ENCODE measurements at regions not wholly inside any gene's neighbourhood (a gene's known extent, or its start where the extent isn't known, plus 50 kb on each side); places are given as distances from the start of the nearest gene placed in this dataset.

DNA sequence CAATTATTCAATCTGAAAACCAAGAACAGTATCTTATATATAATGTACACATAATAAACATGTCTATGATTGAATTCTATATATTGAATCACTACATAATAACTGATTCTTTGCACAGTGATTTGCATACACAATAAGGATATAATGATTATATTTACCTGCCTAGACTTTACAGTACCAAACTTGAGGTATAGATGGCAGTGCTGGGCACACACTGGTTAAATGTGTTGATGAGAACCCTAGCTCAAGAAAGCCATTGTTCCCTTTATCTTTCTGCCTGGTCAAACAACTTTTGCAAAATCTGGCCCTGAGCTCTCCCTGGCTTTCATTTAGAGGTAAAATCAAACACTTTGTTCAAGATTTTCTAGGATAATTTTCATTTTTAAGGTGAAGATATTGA is 697.7 kb downstream of the TUSC7 start:
- no peak overlapping the region for H3K27ac ChIP-seq

DNA sequence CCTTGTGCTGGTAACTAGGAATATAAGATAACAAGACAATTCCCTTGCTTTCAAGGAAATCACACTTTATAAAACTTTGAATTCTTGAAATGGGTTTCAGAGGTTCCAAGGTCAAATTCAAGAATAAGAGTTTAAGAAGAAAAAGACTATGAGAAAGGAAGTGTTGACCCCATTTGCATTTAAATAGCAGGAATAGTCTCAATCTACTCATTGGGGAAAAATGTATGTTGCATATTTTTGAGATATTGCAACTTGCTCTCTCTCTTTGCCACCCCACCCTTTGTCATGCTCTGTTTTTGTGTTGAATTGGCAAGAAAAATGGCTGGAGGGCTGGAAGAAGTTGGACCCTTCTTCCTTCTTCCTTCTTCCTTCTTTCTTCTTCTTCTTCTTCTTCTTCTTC is 699.2 kb downstream of the TUSC7 start:
- H3K4me3 ChIP-seq = no peak overlapping the region
- H3K27ac ChIP-seq = no peak overlapping the region

More for the DNA sequence above, 697.7 kb downstream of the TUSC7 start:
- no peak overlapping the region for H3K4me3 ChIP-seq

DNA sequence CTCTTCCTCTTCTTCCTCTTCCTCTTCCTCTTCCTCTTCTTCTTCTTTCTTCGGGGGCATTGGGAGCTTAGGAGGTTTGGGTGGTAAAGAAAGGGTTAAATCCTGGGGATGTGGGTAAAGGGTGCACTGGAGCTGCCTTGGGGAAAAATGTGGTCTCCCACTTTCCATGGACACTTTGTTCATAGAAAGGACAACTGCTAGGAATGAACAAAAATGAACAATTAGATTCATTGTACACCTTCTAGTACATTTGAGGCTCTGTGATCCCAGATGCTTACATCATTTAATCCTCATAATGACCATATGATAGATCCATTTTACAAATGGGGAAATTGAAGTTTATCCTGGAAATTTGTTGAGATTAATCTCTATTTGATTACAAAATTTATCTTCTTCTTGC is 699.7 kb downstream of the TUSC7 start:
- H3K4me3 ChIP-seq = no peak overlapping the region
- H3K27ac ChIP-seq = no peak overlapping the region

DNA sequence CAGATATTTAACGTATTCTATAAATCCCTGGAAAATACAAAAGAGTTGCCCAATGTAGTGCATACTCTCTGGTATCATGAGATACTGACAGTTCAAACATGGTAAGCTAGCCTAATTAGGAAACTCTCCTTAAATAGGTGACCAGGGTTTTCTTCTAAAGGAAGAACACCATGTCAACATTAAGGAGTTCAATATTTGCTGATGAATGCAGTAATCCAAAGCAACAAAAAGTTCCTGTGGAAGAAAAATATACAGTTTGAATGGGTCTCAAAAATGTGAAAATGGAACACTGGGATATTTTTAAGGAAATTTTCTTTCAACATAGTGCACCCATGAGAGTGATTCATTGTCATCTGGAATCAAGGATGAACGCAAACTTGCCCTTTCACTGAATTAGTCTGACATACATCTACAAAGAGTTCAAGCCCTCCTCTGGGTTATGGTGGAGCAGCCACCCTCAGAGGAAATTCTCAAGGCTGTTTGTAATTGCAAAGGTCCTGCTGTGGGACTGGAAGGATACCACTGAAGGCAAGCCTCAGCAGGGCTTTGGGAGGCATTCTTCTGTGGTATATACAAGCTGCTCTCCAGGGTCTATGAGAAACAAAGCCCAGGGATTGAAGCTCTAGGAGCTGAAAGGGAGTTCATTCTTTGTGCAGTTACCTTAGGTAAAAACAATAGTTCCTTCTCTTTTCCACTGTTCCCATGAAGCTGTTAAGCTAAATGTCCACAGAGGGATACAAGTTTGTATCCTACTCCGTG is 700.3 kb downstream of the TUSC7 start:
- Histone ChIP-seq H3K27ac (no peak overlapping the region), H3K4me3 (no peak overlapping the region)

DNA sequence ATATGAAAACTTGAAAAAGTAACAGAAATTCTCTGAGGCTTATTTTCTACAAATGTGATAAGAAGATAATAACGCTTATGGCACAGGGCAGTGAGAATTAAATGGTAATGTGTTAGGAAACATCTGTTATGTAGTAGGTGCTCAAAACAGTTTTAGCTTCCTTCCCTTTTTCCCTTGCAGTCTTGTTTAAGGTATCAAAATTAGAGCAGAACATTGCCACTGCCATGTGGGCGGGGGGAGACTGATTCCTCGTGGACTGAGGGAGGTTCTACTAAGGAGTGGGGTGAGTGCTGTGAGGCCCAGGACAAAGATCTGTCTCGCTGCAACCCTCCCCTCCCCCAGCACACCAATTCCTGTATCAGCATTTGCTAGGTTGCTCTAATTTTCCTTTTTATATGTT is 702.4 kb downstream of the TUSC7 start:
- H3K4me3 ChIP-seq = no peak overlapping the region
- no peak overlapping the region for H3K27ac ChIP-seq

DNA sequence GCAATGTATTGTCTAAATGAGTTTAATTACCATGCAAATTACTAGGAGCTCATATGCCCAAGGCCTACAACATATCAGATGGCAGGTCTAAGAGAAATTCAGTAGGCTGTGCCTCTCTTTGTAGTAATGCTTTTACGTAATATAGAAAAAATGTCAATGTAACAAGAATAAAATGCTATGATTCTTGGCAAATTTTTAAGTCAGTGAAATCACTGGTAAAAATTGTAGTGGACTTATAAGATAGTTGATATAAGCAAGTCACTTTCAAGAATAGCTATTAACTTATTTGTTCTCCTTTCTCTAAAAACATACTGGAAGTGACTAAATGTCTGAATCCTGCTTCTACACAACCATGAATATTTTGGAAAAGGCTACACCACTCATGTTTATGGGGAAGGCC is 707.8 kb downstream of the TUSC7 start:
- Histone ChIP-seq H3K27ac (no peak overlapping the region), H3K4me3 (no peak overlapping the region)

DNA sequence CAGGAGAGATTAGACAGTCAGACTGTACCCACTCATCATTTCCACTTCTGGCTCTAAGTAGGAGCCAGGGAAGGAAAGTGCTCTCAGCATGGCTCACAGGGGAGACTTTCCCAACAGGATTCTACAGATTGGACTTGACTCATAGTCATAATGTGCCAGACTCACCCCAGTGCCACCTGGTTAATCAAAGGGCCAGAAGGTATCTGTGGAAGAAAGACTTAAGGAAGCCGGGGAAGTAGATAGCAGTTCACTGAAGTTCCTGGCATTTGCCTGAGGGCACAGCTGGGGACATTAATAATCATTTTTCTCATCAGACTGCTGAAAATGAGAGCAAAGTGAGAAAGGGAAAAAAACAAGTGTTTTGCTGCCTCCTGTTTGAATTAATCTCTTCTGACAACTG is 717.5 kb downstream of the TUSC7 start:
- no peak overlapping the region for H3K4me3 ChIP-seq
- no peak overlapping the region for H3K27ac ChIP-seq

DNA sequence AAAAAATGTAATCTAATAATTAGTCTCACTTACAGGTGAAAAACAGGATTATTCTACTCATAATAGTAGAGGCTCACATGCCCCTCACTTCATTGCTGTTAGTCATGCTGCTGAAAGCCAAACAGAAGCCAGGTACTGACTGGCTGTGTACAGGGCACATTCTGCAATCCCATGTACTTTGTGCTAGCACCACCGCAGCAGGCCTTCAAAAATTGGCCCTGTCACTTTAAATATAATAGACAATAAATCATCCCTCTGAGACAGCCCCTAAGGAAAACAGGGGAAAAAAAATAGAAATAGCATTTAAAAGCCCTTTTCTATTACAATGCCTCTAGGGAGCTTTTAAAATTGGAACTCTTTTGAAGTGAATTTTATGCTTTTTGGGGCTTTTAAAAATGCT is 723.8 kb downstream of the TUSC7 start:
- Histone ChIP-seq H3K27ac (no peak overlapping the region), H3K4me3 (no peak overlapping the region)

DNA sequence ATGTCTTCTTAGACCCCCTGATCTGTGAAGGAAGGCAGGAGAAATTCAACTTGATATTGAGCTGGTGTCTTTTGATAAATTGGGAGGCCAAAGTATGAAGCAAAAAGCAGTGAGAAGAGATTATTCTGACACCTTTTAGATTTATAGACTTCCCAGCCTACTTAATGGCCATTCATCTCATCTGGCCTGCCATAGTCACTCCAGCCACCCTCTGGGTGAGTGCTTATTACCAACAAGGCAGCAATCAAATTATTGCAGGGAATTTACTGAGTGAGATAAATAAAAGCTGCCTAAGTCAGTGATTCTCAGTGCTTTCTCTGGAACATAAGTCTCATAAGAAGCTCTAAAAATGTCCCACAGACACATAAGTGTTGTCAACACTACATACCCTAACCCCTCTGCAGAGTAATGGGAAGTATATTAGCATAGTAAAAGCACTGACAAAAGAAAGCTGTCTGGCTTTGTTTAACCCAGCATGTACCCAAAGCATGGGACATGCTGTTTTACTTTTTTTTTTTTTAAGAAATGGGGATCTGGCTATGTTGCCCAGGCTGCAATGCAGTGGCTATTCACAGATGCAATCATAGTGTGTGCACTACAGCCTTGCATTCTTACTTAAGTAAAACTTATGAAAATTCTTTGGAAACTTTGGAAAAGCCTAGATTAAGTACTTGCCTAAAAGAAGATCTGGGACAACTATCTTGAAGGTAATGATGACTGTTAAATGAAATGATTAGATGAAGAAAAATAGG is 725.3 kb downstream of the TUSC7 start:
- no peak overlapping the region for H3K4me3 ChIP-seq
- H3K27ac ChIP-seq = no peak overlapping the region

DNA sequence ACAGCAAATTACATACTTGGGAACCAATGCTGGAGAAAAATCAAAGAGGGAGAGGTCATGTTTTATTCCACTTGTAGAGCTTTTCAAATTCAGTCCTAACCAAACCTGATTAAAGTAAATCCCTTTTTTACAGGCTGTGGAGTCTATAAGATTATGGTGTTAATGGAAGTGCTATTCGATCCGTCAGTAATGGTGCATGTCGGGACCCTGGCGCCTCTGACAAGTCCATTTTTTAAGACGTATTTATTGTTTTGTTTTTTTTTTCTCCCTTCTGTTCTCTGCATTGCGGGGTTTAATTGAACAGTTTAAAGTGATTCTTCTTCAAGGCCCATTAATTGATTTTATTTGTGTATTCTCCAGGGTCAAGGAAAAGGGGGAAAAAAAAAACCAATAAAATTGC is 725.9 kb downstream of the TUSC7 start:
- Histone ChIP-seq H3K27ac (no peak overlapping the region), H3K4me3 (no peak overlapping the region)

DNA sequence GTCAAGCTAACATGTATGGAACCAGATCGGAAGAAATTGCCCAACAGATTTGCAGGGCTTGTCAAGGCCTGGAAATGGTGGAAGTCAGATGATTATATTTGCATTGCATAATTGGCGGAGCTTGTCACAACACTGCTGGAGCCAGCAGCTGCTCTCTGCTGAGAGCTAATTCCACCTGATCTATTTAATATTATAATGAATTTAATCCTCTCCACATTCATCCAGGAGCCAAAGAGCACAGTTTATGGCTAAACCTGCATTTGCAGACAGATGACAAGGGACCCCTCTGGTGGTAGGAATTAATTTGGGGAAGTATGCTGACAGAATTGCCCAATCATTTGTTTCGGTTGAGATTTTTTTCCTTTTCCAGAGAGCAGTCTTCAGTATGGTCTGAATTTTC is 730.2 kb downstream of the TUSC7 start:
- H3K27ac ChIP-seq = no peak overlapping the region
- H3K4me3 ChIP-seq = no peak overlapping the region

DNA sequence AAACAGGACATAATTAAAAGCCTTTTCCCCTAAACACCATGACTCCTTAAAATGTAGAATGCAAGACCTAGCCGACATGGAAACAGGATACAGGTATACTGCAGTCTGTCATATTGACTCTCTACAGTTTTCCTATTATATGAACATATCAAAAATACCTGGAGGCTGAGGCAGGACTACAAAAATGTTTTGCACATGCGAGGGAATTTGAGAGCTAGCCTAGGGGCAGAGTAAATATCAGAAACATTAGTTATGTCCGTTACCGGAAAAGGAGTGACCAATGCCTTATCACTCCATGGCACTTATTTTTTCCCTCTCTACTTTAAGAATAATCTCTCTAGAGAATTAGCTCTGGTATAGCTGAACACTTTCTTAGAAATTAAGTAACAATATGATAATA is 732.3 kb downstream of the TUSC7 start:
- Histone ChIP-seq H3K27ac (no peak overlapping the region), H3K4me3 (no peak overlapping the region)

DNA sequence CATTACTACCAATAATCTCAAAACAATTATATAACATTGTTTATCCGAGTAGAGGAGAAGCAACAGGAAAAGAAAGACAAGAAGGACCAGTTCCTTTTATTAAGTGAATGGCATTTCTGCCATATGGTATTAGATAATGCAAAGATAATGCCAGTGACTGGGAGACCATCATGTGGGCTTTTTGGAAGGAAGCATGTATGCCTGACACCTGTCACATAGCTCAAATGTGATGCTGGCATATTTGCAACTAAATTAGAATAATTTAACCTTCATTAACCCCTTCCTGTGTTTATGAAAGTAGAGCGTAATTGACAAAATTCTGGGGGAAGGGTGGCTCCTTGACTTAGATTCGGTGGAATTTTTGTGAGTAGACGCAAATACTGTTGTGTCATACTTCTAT is 733.0 kb downstream of the TUSC7 start:
- Histone ChIP-seq H3K27ac (no peak overlapping the region), H3K4me3 (no peak overlapping the region)

DNA sequence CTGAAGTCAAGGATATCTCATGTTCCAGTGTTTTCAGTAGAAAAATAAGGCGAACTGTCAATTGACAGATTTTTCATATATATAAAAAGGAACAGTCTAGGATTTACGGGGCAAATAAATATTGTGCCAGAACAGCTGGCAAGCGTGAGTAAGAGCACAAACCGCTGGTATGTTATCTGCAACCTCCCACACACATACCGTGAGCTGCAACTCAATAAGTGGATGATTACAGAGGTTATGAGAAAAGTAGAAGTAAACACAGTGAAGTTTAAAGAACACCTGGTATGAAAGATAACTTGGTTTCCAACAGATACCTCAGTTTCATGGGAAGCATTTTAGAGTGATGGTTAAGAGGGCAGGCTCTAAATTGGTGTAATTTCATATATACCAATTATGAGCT is 733.4 kb downstream of the TUSC7 start:
- Histone ChIP-seq H3K4me3 (no peak overlapping the region), H3K27ac (no peak overlapping the region)

DNA sequence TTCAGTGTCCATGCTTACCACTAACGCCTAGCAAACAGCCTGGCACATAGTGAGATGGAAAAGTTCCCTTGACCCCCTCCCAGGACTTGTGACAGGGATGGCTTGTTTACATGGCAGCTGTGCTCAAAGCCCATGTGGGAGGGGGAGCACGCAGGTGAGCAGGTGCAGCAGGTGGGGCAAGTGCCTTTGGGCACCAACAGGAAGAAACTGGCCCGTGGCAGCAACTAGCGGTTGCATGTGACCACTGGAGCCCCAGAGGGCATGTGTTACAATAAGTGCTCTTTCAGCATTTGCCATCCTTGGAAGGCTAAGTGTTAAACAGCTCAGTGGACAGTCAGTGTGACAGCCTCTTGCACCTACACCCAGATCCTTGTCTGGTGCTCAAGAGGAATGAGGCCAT is 734.6 kb downstream of the TUSC7 start:
- Histone ChIP-seq H3K27ac (no peak overlapping the region), H3K4me3 (no peak overlapping the region)

DNA sequence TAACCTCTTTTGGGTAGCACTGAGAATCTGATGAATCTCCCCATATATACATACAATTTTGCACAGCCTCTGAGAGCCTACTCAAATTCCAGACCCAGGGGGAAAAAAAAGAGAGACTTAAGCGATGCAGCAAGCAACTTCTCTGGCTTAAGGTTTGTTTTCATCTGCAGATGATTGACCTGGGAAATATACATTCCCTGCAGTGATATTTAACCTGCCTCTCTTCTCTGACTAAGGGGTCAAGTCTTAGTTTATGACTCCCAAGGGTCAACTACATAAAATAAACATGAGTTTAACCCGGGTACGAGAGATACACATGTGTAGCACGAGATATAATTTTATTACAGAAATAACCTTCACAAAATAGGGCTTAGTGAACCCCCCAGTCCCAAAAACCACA is 737.8 kb downstream of the TUSC7 start:
- H3K27ac ChIP-seq = no peak overlapping the region
- no peak overlapping the region for H3K4me3 ChIP-seq

DNA sequence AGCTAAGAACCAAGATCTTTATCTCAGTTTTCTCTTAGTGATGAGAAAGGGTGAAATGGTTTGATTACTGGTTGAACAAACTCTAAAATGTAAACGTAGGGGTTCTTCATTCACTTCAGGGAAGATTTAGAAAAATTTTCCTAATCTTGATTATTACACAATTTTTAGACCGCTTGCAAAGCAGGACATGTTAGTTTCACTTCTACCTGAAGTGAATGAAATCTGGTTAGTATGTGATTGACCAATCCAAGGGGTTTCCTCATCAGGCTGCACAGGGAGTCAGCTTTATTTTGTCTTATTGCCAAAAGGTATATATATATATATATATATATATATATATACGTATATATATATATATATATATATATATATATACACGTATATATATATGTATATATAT is 740.4 kb downstream of the TUSC7 start:
- no peak overlapping the region for H3K27ac ChIP-seq
- no peak overlapping the region for H3K4me3 ChIP-seq

DNA sequence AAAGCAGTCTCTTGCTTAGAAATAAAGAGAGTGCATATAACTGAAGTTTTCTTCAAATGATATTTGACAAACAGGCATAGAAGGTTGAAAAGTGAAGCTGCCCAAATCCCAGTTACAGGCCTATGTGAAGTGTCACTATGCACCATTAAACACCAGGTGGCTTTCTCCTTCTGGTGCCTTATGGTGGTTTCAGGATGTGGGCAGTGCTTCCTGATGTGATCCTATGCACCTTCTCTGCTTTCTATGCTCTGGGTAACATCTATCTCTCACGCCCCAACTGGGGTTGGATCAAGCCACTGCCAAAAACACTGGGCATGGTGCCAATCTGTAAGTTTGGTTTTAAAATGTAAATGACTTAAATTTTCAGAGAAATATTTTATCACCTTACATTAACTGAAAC is 744.7 kb downstream of the TUSC7 start:
- H3K27ac ChIP-seq = no peak overlapping the region
- no peak overlapping the region for H3K4me3 ChIP-seq

DNA sequence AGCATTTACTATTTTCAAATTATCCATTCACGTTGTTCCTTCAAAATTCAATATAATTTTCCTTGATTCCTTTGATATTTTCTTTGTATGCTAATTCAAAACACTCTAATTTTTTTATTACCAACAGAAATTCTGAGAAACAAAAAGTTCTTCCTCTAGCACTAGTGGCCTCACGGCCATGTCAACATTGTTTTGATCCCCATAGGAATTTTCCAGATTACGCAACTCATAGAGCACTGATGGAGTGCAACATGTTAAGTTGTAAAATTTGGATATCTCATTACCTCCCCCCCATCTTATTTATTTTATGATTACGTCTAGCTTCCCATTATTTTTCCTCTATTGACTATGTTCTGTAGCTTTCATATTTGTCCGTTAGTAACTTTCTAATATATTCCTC is 745.3 kb downstream of the TUSC7 start:
- Histone ChIP-seq H3K27ac (no peak overlapping the region), H3K4me3 (no peak overlapping the region)

DNA sequence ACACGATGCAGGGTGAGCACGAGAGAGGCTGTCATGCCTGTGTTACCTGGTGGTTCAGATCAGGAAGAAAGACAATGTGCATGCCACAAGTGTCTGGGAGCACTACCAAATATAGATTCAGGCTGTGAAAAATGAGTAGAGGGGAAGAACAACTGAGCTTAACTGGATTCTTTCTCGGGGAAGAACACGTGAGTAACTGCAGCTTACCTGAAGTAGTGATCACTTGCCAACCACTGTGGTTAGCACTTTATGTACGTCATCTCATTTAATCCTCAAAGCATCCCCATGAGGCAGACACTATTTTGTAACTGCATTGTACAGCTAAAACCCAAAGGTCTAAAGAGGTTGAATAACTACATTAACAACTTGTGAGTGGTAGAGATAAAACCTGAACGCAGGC is 746.2 kb downstream of the TUSC7 start:
- no peak overlapping the region for H3K27ac ChIP-seq
- H3K4me3 ChIP-seq = no peak overlapping the region

DNA sequence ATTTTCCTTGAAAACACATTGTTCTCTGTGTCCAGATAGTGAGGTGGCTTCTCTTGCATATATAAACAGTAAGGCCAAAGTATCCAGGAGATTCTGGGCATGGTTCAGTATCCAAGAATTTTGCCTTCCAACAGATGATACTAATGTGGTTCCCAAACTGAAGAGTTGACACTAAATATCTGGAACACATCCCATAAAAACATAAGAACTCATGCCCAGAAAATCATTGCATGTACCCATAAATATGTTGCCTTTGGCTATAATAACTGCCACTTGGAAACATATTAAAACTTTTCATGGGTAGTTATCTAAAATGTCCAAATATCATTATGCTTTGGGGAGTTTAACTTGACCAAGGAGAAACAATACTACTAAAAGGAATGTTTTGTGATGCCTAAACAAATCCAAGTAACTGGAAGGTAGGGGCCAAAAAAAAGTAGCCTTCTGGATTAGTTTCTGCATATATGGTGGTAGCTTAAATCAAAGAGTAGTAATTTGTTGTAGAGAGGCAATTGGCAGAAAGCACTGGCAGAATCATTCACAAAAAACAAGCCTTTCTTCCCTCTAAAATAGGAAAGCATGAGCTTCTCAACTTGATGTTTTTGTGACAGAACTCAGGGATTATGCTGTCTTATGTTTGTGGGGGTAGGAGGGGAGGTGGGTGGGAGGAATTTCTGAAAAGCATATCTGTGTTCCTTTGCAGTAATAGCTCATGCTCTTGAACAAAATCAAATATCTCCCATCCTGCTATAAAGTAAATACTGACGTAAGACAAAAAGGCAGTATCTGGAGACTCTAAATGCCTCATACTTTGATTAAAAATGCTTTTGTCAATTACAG is 753.9 kb downstream of the TUSC7 start:
- no peak overlapping the region for H3K27ac ChIP-seq
- H3K4me3 ChIP-seq = no peak overlapping the region

Data from skin epidermis (tissue), 12 donors.